Ovary (tissue), 7 donors: ENCODE measurements at regions not wholly inside any gene's neighbourhood (a gene's known extent, or its start where the extent isn't known, plus 50 kb on each side); places are given as distances from the start of the nearest gene placed in this dataset.
A peak's percentile ranks its signal among the peaks of the same experiment; 100 is the strongest.

ENCODE experiments used
- DNase-seq, 5 donors: peaks; one replicate each; pipeline ENCODE4 v3.0.0-alpha.2; 2019 to 2020
- H3K27ac ChIP-seq, 2 donors: fragments of 200-600 bp; one replicate each; pipeline versions ENCODE4 v1.5.1 to v1.8.0; 2019 to 2022
- H3K27me3 ChIP-seq: fragments of 200-600 bp; one replicate; pipeline ENCODE4 v1.8.0; 2022
- H3K36me3 ChIP-seq: fragments of 200-600 bp; sonication (generic); one replicate; pipeline ENCODE4 v1.5.1; 2019
- H3K4me1 ChIP-seq: one replicate; pipeline ENCODE4 v1.8.1; 2013; ENCODE audit warnings: mild to moderate bottlenecking, moderate library complexity; ENCODE audit not compliant: insufficient read depth
- H3K4me3 ChIP-seq: fragments of 200-600 bp; sonication (generic); one replicate; pipeline ENCODE4 v1.5.1; 2017
- H3K9me3 ChIP-seq, 2 donors: fragments of 200-600 bp in 1 of 2; sonication (generic) in 1 of 2; one replicate each; pipeline versions ENCODE4 v1.5.1 to v1.8.1; 2013 to 2019; ENCODE audit warnings: mild to moderate bottlenecking in 1 of 2, moderate library complexity in 1 of 2
- EP300 ChIP-seq: sonication (generic); formaldehyde crosslinking; IDR thresholded peaks from one replicate; pipeline ENCODE4 v1.6.1; 2017; ENCODE audit warnings: antibody characterized with exemption
- POLR2A ChIP-seq: fragments of 450-650 bp; IDR thresholded peaks from one replicate; pipeline ENCODE4 v1.6.1; 2017; ENCODE audit warnings: antibody characterized with exemption, mild to moderate bottlenecking, moderate library complexity
- WGBS, 3 donors: extraction: QIAGEN DNeasy Blood & Tissue Kit in 1 of 3; methylation state at CpG; one replicate each; pipeline versions ENCODE4 v1.1.5 to v1.1.7; 2013 to 2017; 5-methylcytosine and 5-hydroxymethylcytosine counted together
- intact Hi-C, 4 donors: fragments of 100-400 bp; cut with DNase I; formaldehyde crosslinking; loops; one replicate each; pipeline versions ENCODE4 v1.11.0 to v1.15.1; 2022 to 2023
- TF ChIP-seq, protein P1 (sequence below), 3 donors: fragments of 450-650 bp in 2 of 3; fragments of 200-600 bp in 1 of 3; IDR thresholded peaks; one replicate each; pipeline versions ENCODE4 v1.5.1 to v1.8.0; 2016 to 2022; ENCODE audit warnings: antibody characterized with exemption in 3 of 3, mild to moderate bottlenecking in 1 of 3
- donor health status: DM: no; HTN: no; CAD: no; lungs with moderate emphysema.
- donor health status: DM: no; HTN: no; CAD: no.
- donor health status: Bipolar disorder and iron deficiency.
- donor health status: DM: no; HTN: no; CAD: no.
- donor health status: DM: yes; HTN: yes; CAD: no.

DNA sequence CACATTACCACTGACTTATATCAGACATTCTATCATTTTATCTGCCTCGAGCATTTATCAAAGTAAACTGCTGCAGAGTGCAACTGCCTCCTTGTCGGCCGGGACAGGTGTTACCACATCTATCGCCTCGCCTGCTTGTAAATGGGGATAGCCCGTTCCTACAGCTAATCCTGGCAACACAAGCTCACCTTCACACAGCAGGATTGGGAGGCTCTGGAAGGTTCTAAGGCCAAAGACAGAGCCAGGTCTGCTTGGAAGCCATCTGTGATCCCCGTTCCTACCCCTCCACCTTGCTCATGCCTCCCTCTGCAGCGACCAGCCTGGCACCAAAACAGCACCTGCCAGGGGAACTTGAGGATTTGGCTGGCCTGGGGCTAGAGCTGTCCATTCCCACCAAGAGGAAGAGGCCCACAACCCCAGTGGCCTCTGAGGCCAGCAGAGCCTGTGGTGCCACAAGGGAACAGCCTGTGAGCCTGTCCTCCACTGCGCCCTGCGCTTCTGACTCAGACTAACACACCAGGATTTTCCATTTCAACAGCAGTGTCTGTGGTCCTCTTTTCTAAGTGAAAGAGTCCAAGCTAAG lies 114.8 kb upstream of the DIO3 start:
- no peaks in the 10 kb centered on the region for H3K9me3 ChIP-seq
- no peak overlapping the region for H3K4me3 ChIP-seq
- TF ChIP-seq, protein P1, sequence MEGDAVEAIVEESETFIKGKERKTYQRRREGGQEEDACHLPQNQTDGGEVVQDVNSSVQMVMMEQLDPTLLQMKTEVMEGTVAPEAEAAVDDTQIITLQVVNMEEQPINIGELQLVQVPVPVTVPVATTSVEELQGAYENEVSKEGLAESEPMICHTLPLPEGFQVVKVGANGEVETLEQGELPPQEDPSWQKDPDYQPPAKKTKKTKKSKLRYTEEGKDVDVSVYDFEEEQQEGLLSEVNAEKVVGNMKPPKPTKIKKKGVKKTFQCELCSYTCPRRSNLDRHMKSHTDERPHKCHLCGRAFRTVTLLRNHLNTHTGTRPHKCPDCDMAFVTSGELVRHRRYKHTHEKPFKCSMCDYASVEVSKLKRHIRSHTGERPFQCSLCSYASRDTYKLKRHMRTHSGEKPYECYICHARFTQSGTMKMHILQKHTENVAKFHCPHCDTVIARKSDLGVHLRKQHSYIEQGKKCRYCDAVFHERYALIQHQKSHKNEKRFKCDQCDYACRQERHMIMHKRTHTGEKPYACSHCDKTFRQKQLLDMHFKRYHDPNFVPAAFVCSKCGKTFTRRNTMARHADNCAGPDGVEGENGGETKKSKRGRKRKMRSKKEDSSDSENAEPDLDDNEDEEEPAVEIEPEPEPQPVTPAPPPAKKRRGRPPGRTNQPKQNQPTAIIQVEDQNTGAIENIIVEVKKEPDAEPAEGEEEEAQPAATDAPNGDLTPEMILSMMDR (IDR thresholded peaks at IDR 0.05): no peak
- no peak for TF ChIP-seq EP300
- TF ChIP-seq POLR2A: no peak
- H3K27me3 ChIP-seq: no peaks in the 10 kb centered on the region
- H3K36me3 ChIP-seq: no peaks in the 10 kb centered on the region
- peak overlapping the region in 1 of 2 donors; percentile 51 for H3K27ac ChIP-seq
- intact Hi-C loops: no loop called here
- 59 to 77% (median 71%) methylated on average over 10 of the region's 10 CpGs for WGBS, 3 donors
- no peak for DNase-seq
- H3K4me1 ChIP-seq: peaks cover 12% of the 10 kb centered on the region

DNA sequence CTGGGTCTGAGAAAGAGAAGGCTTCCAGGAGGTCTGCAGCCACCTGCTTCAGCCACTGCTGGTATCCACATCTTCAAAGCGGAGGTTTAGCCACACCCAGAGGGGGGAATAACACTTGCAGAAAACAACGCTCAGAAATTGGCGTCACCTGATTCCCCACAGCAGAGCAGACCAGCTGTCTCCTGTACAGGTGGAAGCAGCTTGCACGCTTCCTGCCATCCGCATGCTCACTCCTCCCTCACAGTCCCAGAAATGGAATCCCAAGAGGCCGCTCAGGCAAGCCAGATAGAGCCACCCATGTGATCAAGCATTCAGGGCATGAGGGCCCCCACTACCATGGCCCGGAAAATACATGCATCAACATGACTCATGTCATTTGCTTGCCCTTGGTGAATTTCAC lies 112.2 kb upstream of the DIO3 start:
- Histone ChIP-seq H3K4me3 (no peak overlapping the region), H3K9me3 (no peaks in the 10 kb centered on the region), H3K4me1 (peaks cover 7% of the 10 kb centered on the region), H3K27me3 (no peaks in the 10 kb centered on the region), H3K36me3 (no peaks in the 10 kb centered on the region), H3K27ac (no peak overlapping the region)
- 75 to 85% (median 83%) methylated on average over 7 of the region's 7 CpGs for WGBS, 3 donors
- no peak for DNase-seq
- TF ChIP-seq, protein P1 (IDR thresholded peaks at IDR 0.05): no peak
- TF ChIP-seq POLR2A (no peak), EP300 (no peak)
- intact Hi-C loops: no loop called here

DNA sequence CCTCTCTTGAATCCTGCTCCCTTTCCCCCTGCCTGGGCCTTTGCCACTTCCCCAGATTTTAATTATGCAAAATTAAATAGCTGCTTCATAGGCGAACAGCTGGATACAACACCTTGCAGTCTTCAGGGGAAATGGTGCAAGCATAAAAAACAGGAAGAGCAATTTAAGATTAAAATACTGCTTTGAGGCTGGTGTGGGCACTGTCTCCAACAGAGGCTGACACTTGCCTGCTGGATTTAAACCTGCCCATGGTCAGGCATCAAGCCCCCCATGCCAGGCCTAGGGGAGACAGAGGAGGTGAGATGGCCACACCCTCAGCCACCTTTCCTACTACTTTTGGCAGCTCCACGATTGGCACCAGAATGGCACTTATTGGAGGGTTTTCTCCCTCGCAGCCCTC lies 110.1 kb upstream of the DIO3 start:
- WGBS, 3 donors: 81 to 89% (median 83%) methylated on average over 3 of the region's 3 CpGs
- no peak for DNase-seq
- H3K4me1 ChIP-seq: peaks cover 7% of the 10 kb centered on the region
- H3K4me3 ChIP-seq: no peak overlapping the region
- H3K27ac ChIP-seq: no peak overlapping the region
- no peaks in the 10 kb centered on the region for H3K36me3 ChIP-seq
- no peaks in the 10 kb centered on the region for H3K9me3 ChIP-seq
- H3K27me3 ChIP-seq: no peaks in the 10 kb centered on the region
- TF ChIP-seq, protein P1 (IDR thresholded peaks at IDR 0.05): no peak
- TF ChIP-seq EP300 (no peak), POLR2A (no peak)
- intact Hi-C loops: no loop called here

DNA sequence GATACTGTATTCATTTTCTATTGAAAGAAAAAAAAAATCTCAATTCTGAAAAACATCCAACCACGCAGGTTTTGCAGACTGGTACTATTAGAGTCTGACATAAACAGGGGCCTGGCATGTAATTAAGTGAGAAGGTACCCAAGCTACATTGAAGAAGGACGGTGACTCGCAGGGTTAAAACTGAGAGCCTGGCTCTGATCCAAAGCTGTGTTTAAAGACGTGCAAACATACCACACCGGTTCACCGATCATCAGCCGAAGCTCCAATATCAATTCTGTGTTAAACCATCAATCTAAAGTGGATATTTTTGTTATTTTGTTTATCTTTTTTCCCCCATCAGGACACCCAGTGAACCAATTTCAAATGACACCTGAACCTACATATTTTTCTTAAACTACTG lies 108.1 kb upstream of the DIO3 start:
- intact Hi-C loops: no loop called here
- TF ChIP-seq POLR2A (no peak), EP300 (no peak)
- TF ChIP-seq, protein P1 (IDR thresholded peaks at IDR 0.05): no peak
- Histone ChIP-seq H3K36me3 (no peaks in the 10 kb centered on the region), H3K4me1 (no peaks in the 10 kb centered on the region), H3K9me3 (no peaks in the 10 kb centered on the region), H3K27ac (no peak overlapping the region), H3K4me3 (no peak overlapping the region), H3K27me3 (peaks cover 5% of the 10 kb centered on the region)
- WGBS, 3 donors: 80 to 85% (median 80%) methylated on average over 7 of the region's 7 CpGs
- no peak for DNase-seq

DNA sequence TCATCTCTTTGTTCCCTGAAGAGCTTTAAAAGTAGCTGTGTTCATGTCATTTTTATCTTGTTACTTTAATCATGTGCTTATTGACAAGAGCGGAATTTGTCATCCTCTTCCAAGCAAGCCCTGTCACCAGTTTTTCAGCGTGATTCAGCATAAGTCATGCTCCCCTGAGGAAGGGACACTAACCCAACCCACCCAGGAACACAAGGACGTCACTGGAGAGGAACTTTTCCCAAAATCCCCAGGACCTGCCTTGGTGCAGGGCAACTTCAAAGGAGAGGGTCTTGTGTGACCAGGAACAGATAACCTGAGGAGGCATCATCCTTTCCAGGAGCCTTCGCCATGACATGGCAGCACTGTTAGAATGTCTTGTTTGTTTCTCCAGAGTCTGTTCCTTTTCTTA lies 107.1 kb upstream of the DIO3 start:
- no peak overlapping the region for H3K27ac ChIP-seq
- intact Hi-C loops: no loop called here
- no peak for TF ChIP-seq EP300
- TF ChIP-seq POLR2A: no peak
- TF ChIP-seq, protein P1 (IDR thresholded peaks at IDR 0.05): no peak
- peaks cover 5% of the 10 kb centered on the region for H3K27me3 ChIP-seq
- 92 to 98% (median 93%) methylated on average over 4 of the region's 4 CpGs for WGBS, 3 donors
- no peaks in the 10 kb centered on the region for H3K36me3 ChIP-seq
- no peaks in the 10 kb centered on the region for H3K9me3 ChIP-seq
- no peak overlapping the region for H3K4me3 ChIP-seq
- DNase-seq: no peak
- H3K4me1 ChIP-seq: no peaks in the 10 kb centered on the region
